ENCODE measurements at regions not wholly inside any gene's neighbourhood (a gene's known extent, or its start where the extent isn't known, plus 50 kb on each side); places are given as distances from the start of the nearest gene placed in this dataset.
A peak's percentile ranks its signal among the peaks of the same experiment; 100 is the strongest.

DNA sequence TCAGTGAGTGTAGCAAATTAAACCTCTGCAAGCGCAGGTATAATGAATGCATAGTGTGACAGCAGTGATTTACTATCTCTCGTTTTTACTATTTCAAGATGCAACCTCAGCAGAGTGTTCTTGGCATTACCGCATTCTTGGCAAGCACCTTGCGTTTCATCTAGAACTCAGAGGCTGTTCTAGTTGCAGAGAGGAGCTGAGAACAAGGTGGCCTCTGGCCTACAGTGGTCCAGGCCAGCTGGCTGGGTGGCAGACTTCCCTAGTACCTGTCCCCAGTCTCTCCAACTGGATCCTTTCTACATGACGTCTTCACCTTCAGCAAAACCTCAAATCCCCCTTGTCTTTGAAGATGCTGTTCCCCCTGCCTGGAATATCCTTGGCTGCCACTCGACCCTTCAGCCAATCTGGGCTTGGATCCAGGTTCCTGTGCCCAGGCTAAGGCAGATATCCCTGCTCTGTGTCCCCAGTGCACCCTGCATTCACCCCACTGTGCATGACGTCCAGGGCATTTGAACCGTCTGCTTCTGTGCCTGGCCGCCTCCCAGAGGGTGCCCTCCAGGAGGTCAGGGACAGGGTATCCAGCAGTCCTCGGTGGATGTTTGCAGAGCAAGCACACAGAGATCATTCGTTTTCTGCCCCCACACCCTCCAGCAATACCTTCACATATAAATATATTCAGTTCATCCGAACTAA lies 120.4 kb upstream of the CPEB4 start:
- DNase-seq, result no peak
- H3K27me3 ChIP-seq, result no peaks in the 10 kb centered on the region
- no peaks in the 10 kb centered on the region for H3K36me3 ChIP-seq
- no peak overlapping the region for H3K4me3 ChIP-seq
- H3K4me1 ChIP-seq, result peaks cover 0 to 18% (median 11%) of the 10 kb centered on the region in 4 donors
- intact Hi-C loops (cut with DNase I), result no loop called here
- H3K27ac ChIP-seq, result peak overlapping the region in 2 of 4 donors; percentile 33 to 54
- TF ChIP-seq EP300 (IDR thresholded peaks at IDR 0.05) (peak in 2 of 4 donors; percentile 15 to 47), POLR2A (IDR thresholded peaks at IDR 0.05) (no peak)
- no peaks in the 10 kb centered on the region for H3K9me3 ChIP-seq
- 79 to 83% methylated on average over 12 of the region's 12 CpGs for WGBS, 2 donors

DNA sequence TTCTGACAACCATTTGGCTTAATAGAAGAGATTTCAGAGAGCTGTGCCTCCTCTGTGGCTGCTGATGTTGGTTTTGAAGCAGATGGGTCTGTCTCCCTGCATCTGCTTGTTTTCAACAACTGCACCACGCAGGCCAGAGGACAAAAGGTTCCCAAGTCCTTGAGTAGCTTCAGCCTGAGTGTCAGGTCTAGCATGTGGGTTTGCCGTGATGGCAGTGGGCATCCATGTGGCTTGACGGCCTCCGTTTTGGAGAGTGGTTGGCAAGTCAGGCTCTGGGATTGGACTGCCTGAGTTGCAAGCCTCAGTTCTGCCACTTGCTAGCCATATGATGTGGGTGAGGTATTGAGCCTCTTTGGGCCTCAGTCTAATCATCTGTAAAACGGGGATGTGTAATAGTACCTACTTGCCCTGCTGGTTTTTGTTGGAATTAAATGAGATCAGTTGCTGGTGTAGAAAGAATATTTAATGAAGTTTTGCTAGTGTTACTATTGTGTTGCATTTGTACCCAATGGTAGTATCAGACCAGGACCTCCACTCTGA lies 119.8 kb upstream of the CPEB4 start:
- Histone ChIP-seq H3K9me3 (no peaks in the 10 kb centered on the region), H3K27me3 (no peaks in the 10 kb centered on the region), H3K4me3 (no peak overlapping the region), H3K36me3 (no peaks in the 10 kb centered on the region), H3K4me1 (peaks cover 0 to 18% (median 11%) of the 10 kb centered on the region in 4 donors), H3K27ac (peak overlapping the region in 2 of 4 donors; percentile 33 to 54)
- TF ChIP-seq EP300 (IDR thresholded peaks at IDR 0.05) (peak in 1 of 4 donors; percentile 24), POLR2AphosphoS5 (IDR thresholded peaks at IDR 0.05) (peak in 1 of 4 donors; percentile 27)
- TF ChIP-seq, protein P1, sequence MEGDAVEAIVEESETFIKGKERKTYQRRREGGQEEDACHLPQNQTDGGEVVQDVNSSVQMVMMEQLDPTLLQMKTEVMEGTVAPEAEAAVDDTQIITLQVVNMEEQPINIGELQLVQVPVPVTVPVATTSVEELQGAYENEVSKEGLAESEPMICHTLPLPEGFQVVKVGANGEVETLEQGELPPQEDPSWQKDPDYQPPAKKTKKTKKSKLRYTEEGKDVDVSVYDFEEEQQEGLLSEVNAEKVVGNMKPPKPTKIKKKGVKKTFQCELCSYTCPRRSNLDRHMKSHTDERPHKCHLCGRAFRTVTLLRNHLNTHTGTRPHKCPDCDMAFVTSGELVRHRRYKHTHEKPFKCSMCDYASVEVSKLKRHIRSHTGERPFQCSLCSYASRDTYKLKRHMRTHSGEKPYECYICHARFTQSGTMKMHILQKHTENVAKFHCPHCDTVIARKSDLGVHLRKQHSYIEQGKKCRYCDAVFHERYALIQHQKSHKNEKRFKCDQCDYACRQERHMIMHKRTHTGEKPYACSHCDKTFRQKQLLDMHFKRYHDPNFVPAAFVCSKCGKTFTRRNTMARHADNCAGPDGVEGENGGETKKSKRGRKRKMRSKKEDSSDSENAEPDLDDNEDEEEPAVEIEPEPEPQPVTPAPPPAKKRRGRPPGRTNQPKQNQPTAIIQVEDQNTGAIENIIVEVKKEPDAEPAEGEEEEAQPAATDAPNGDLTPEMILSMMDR (IDR thresholded peaks at IDR 0.05), result no peak
- 95% methylated on average over 5 of the region's 5 CpGs for WGBS, 2 donors
- intact Hi-C loops (cut with DNase I), result no loop called here
- no peak for DNase-seq

DNA sequence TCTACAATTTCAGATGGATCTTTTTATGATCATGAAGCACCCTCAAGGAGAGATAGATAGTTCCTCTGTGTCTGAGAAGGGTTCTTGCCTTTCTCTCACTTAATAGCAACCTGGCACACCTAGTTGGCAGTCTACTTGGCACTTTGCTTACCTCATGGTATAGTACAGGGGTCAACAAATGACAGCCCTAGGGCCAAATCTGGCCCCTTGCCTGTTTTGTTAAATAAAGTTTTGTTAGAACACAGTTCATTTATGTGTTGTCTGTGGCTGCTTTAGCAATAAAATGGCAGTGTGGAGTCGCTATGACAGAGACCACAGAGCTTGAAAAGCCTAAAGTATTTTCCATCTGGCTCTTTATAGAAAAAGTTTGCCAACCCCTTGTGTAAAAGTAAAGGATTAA lies 119.3 kb upstream of the CPEB4 start:
- no peaks in the 10 kb centered on the region for H3K27me3 ChIP-seq
- no peaks in the 10 kb centered on the region for H3K9me3 ChIP-seq
- no peak for DNase-seq
- H3K4me1 ChIP-seq, result peaks cover 0 to 15% (median 10%) of the 10 kb centered on the region in 4 donors
- no peak overlapping the region for H3K4me3 ChIP-seq
- H3K36me3 ChIP-seq, result no peaks in the 10 kb centered on the region
- intact Hi-C loops (cut with DNase I), result no loop called here
- no peak for TF ChIP-seq EP300 (IDR thresholded peaks at IDR 0.05)
- no peak for TF ChIP-seq POLR2AphosphoS5 (IDR thresholded peaks at IDR 0.05)
- TF ChIP-seq, protein P1 (IDR thresholded peaks at IDR 0.05), result no peak
- TF ChIP-seq POLR2A (IDR thresholded peaks at IDR 0.05), result no peak
- H3K27ac ChIP-seq, result no peak overlapping the region
- WGBS, 2 donors, result 90 to 92% methylated on average over 1 of the region's 1 CpG

DNA sequence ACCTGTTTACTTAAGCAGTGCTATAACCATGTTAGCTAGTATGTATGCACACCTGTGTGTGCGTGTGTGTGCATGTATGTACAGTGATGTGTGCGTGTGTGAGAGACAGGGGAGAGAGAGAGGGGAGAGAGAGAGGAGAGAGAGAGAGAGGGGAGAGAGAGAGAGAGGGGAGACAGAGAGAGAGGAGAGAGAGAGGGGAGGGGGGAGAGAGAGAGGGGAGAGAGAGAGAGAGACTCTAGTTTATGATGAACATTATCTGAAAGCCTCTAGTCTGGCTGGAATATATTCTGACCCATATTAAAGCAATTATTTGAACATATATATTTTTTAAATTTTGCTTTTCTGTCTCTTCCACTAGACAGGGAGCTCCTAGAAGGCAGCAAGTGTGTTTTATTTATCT lies 117.5 kb upstream of the CPEB4 start:
- H3K9me3 ChIP-seq, result no peaks in the 10 kb centered on the region
- H3K27me3 ChIP-seq, result no peaks in the 10 kb centered on the region
- 91% methylated on average over 2 of the region's 2 CpGs for WGBS, 2 donors
- no peaks in the 10 kb centered on the region for H3K36me3 ChIP-seq
- H3K4me3 ChIP-seq, result no peak overlapping the region
- TF ChIP-seq POLR2A (IDR thresholded peaks at IDR 0.05), result no peak
- H3K4me1 ChIP-seq, result peaks cover 0 to 5% (median 0%) of the 10 kb centered on the region in 4 donors
- intact Hi-C loops (cut with DNase I), result no loop called here
- no peak overlapping the region for H3K27ac ChIP-seq
- no peak for DNase-seq

DNA sequence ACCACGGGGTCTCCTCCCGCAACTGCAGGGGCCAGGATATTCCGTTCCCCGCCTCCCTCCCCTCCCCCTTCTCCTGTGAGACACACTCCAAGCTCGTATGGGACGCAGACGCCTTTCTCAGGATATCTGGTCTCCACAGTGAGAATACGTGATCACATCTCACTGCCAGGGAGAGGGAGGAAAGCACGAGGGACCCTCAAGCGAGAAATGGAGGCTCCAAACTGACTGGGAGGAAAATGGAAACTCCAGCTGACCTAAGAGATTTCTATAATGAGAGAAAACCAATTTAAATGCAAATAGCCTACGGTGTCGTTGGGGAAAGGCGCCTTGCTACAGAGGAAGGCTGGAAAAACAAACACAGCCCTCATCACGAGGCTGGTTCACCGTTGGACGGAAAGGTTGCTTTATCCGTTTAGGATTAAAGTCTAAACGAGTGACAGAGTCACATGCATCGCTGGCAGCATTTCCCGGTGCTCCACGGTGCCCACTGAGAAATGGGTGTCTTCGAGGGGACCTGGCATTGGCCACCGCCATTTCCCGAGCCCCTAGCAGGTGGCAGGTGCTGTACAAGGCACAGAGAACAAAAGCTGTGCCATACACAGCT lies 116.9 kb upstream of the CPEB4 start:
- Histone ChIP-seq H3K9me3 (no peaks in the 10 kb centered on the region), H3K4me1 (peaks cover 0 to 5% (median 0%) of the 10 kb centered on the region in 4 donors), H3K36me3 (no peaks in the 10 kb centered on the region), H3K27ac (no peak overlapping the region), H3K27me3 (no peaks in the 10 kb centered on the region), H3K4me3 (no peak overlapping the region)
- no peak for DNase-seq
- intact Hi-C loops (cut with DNase I), result no loop called here
- 19 to 61% methylated on average over 24 of the region's 24 CpGs for WGBS, 2 donors
- TF ChIP-seq POLR2AphosphoS5 (IDR thresholded peaks at IDR 0.05), result no peak
- TF ChIP-seq, protein P1 (IDR thresholded peaks at IDR 0.05), result no peak
- TF ChIP-seq POLR2A (IDR thresholded peaks at IDR 0.05), result no peak
- no peak for TF ChIP-seq EP300 (IDR thresholded peaks at IDR 0.05)
